ENCODE measurements at regions not wholly inside any gene's neighbourhood (a gene's known extent, or its start where the extent isn't known, plus 50 kb on each side); places are given as distances from the start of the nearest gene placed in this dataset.

DNA sequence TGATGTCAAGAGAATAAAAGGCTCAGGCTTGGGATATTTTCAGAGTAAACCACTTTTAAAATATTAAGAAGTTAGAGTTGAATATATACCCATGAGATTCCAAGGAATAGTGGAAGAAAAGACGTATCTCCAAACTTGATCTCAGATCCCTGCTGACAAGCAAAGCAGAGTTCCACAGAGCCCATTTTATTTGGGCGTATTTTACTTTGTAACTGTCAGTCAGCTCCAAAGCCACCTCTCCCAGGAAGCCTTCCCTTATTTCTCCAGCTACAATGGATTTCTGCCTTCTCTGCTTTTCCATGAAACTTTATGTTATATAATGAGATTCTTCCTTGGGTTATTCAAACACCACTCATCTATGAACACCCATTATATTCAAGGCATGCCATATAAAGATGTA, 295.7 kb downstream of the FZD1 start:
- TF ChIP-seq POLR2A (IDR thresholded peaks at IDR 0.05) (no peak), POLR2AphosphoS5 (IDR thresholded peaks at IDR 0.05) (no peak)
- TF ChIP-seq, protein P1, sequence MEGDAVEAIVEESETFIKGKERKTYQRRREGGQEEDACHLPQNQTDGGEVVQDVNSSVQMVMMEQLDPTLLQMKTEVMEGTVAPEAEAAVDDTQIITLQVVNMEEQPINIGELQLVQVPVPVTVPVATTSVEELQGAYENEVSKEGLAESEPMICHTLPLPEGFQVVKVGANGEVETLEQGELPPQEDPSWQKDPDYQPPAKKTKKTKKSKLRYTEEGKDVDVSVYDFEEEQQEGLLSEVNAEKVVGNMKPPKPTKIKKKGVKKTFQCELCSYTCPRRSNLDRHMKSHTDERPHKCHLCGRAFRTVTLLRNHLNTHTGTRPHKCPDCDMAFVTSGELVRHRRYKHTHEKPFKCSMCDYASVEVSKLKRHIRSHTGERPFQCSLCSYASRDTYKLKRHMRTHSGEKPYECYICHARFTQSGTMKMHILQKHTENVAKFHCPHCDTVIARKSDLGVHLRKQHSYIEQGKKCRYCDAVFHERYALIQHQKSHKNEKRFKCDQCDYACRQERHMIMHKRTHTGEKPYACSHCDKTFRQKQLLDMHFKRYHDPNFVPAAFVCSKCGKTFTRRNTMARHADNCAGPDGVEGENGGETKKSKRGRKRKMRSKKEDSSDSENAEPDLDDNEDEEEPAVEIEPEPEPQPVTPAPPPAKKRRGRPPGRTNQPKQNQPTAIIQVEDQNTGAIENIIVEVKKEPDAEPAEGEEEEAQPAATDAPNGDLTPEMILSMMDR (IDR thresholded peaks at IDR 0.05) = no peak
